PC-9 (cell line): ENCODE measurements at regions not wholly inside any gene's neighbourhood (a gene's known extent, or its start where the extent isn't known, plus 50 kb on each side); places are given as distances from the start of the nearest gene placed in this dataset.

ENCODE experiments used
- BruUV-seq: library from RNA; stranded (reverse); fragments of 400-500 nt; replicated peaks from 2 replicates; lab custom pipeline; 2021; lab: Mats Ljungman, UMichigan
- CTCF ChIA-PET: fragments of 300-600 bp; sonication (Branson Sonifier 250); formaldehyde crosslinking; loops from one replicate; lab custom pipeline; 2022; ENCODE audit warnings: antibody characterized with exemption; lab: Charles Lee
- POLR2A ChIA-PET: fragments of 300-600 bp; sonication (Branson Sonifier 250); formaldehyde crosslinking; loops from one replicate; lab custom pipeline; 2022; ENCODE audit warnings: antibody characterized with exemption; ENCODE audit not compliant: unreplicated experiment; lab: Charles Lee
- DNase-seq, 2 experiments: peaks; one replicate each; pipeline versions ENCODE4 v3.0.0 to v3.0.0-alpha.2; 2015 to 2022; ENCODE audit warnings: mixed read lengths in 1 of 2
- H2AFZ ChIP-seq: fragments of 200-600 bp; sonication (generic); 2 replicates; pipeline ENCODE4 v1.8.1; 2017; ENCODE audit warnings: antibody characterized with exemption
- H3F3A ChIP-seq: fragments of 200-600 bp; sonication (generic); 2 replicates; pipeline ENCODE4 v1.8.1; 2017; ENCODE audit warnings: antibody characterized with exemption, mild to moderate bottlenecking, low read depth; ENCODE audit not compliant: insufficient read depth
- H3K27ac ChIP-seq: fragments of 200-600 bp; sonication (generic); 2 replicates; pipeline ENCODE4 v1.6.1; 2016; ENCODE audit warnings: mixed run types
- H3K27me3 ChIP-seq: fragments of 200-600 bp; sonication (generic); 2 replicates; pipeline ENCODE4 v1.6.1; 2016; ENCODE audit warnings: low read depth, mixed run types; ENCODE audit not compliant: insufficient read depth
- H3K36me3 ChIP-seq: fragments of 200-600 bp; sonication (generic); 2 replicates; pipeline ENCODE4 v1.6.1; 2016; ENCODE audit warnings: low read depth, mixed run types
- H3K4me1 ChIP-seq: fragments of 200-600 bp; sonication (generic); replicated peaks from 2 replicates; pipeline ENCODE4 v1.6.1; 2016; ENCODE audit warnings: mixed run types; ENCODE audit not compliant: insufficient read depth
- H3K4me2 ChIP-seq: fragments of 200-600 bp; sonication (generic); 2 replicates; pipeline ENCODE4 v1.6.1; 2017; ENCODE audit warnings: mixed run types
- H3K4me3 ChIP-seq: fragments of 200-600 bp; sonication (generic); 2 replicates; pipeline ENCODE4 v1.6.1; 2016; ENCODE audit warnings: mixed run types
- H3K79me2 ChIP-seq: fragments of 200-600 bp; sonication (generic); 2 replicates; pipeline ENCODE4 v1.6.1; 2017; ENCODE audit warnings: low read depth, mixed run types
- H3K9me2 ChIP-seq: fragments of 200-600 bp; sonication (generic); 2 replicates; pipeline ENCODE4 v1.8.1; 2017; ENCODE audit warnings: mild to moderate bottlenecking; ENCODE audit not compliant: insufficient read depth
- H3K9me3 ChIP-seq: fragments of 200-600 bp; sonication (generic); 2 replicates; pipeline ENCODE4 v1.8.1; 2016; ENCODE audit warnings: low read depth; ENCODE audit not compliant: insufficient read depth
- H4K20me1 ChIP-seq: fragments of 200-600 bp; sonication (generic); 2 replicates; pipeline ENCODE4 v1.8.1; 2017; ENCODE audit not compliant: insufficient read depth
- EZH2 ChIP-seq: fragments of 200-600 bp; sonication (generic); IDR thresholded peaks from 2 replicates; pipeline ENCODE4 v1.8.0; 2017; ENCODE audit warnings: antibody characterized with exemption, low read depth
- intact Hi-C: fragments of 100-400 bp; cut with micrococcal nuclease; formaldehyde crosslinking; loops from one replicate; pipeline ENCODE4 v1.10.0; 2022; ENCODE audit not compliant: unreplicated experiment
- TF ChIP-seq, protein P1 (sequence below): fragments of 200-600 bp; sonication (generic); conservative IDR thresholded peaks from 2 replicates; pipeline ENCODE4 v1.6.1; 2017; ENCODE audit warnings: mixed run types, antibody characterized with exemption, mild to moderate bottlenecking, moderate library complexity

DNA sequence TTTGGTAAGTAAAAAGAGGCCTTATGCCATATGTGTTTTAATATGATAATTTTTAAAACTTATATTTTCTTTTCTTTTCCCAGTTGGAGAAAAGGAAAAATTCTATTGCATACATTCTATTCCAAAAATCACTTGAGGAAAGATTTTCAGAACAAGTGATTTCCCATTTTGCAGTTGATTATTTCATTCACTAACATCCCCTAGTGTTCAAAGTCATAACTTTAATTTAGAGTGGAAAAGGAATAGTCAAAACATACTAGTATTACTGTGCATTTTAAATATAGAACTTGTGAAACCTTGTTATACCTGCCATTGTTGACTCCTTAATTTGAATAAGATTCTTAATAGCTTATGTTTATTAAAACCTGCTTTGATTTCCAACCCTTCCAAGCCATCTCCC lies 1157.6 kb upstream of the ADGRL4 start:
- Histone ChIP-seq H3K9me2 (no peaks in the 10 kb centered on the region), H3K27me3 (no peaks in the 10 kb centered on the region), H3K36me3 (no peaks in the 10 kb centered on the region), H3K4me1 (no peaks in the 10 kb centered on the region), H4K20me1 (no peaks in the 10 kb centered on the region), H2AFZ (no peak overlapping the region), H3F3A (no peaks in the 10 kb centered on the region), H3K27ac (no peak overlapping the region), H3K4me3 (no peak overlapping the region), H3K9me3 (no peaks in the 10 kb centered on the region), H3K79me2 (no peaks in the 10 kb centered on the region), H3K4me2 (no peak overlapping the region)
- intact Hi-C loops: no loop called here
- ChIA-PET CTCF (interaction anchor here (0.6 kb wide), 1 partner anchor 25 kb away, joined by 4 read pairs; no protein-coding TSS in a partner anchor), POLR2A (no interaction called here)
- TF ChIP-seq EZH2: no peak
- TF ChIP-seq, protein P1, sequence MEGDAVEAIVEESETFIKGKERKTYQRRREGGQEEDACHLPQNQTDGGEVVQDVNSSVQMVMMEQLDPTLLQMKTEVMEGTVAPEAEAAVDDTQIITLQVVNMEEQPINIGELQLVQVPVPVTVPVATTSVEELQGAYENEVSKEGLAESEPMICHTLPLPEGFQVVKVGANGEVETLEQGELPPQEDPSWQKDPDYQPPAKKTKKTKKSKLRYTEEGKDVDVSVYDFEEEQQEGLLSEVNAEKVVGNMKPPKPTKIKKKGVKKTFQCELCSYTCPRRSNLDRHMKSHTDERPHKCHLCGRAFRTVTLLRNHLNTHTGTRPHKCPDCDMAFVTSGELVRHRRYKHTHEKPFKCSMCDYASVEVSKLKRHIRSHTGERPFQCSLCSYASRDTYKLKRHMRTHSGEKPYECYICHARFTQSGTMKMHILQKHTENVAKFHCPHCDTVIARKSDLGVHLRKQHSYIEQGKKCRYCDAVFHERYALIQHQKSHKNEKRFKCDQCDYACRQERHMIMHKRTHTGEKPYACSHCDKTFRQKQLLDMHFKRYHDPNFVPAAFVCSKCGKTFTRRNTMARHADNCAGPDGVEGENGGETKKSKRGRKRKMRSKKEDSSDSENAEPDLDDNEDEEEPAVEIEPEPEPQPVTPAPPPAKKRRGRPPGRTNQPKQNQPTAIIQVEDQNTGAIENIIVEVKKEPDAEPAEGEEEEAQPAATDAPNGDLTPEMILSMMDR: no peak
- DNase-seq: no peak
- BruUV-seq: no TSS peak

DNA sequence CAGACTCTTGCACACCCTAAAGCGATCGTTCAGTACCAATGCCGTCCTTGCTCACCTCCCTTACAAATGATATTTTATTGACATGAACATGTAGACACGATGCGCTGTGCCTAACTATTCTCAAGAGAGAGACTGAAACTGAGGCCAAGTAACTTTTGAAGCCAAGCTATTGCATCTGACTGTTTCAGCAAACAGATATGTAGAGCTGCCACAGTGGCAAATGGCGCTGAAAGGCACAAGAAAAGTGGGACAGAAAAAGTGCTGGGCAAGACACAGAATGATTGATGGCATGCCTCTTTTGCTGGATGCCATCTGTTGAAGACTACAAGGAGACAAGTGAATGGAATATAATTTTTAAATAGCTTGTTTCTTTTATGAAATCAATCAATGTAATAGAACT lies 1157.2 kb upstream of the ADGRL4 start:
- no peaks in the 10 kb centered on the region for H4K20me1 ChIP-seq
- no peak overlapping the region for H3K4me2 ChIP-seq
- no peak overlapping the region for H2AFZ ChIP-seq
- H3K9me3 ChIP-seq: no peaks in the 10 kb centered on the region
- no peaks in the 10 kb centered on the region for H3K79me2 ChIP-seq
- no peak overlapping the region for H3K27ac ChIP-seq
- TF ChIP-seq, protein P1: no peak
- no peak for TF ChIP-seq EZH2
- no peaks in the 10 kb centered on the region for H3K4me1 ChIP-seq
- no peaks in the 10 kb centered on the region for H3K27me3 ChIP-seq
- ChIA-PET CTCF (interaction anchor here (0.6 kb wide), 1 partner anchor 25 kb away, joined by 4 read pairs; no protein-coding TSS in a partner anchor), POLR2A (no interaction called here)
- BruUV-seq: no TSS peak
- H3F3A ChIP-seq: no peaks in the 10 kb centered on the region
- DNase-seq: no peak
- H3K9me2 ChIP-seq: no peaks in the 10 kb centered on the region
- no peaks in the 10 kb centered on the region for H3K36me3 ChIP-seq
- intact Hi-C loops: no loop called here
- no peak overlapping the region for H3K4me3 ChIP-seq

GRCh38 chr1:80158771-80159170 lies 1152.2 kb upstream of the ADGRL4 start:
- Histone ChIP-seq H2AFZ (no peak overlapping the region), H3K4me2 (no peak overlapping the region), H3F3A (no peaks in the 10 kb centered on the region), H3K27me3 (no peaks in the 10 kb centered on the region), H3K27ac (no peak overlapping the region), H3K79me2 (no peaks in the 10 kb centered on the region), H3K9me3 (no peaks in the 10 kb centered on the region), H3K4me1 (no peaks in the 10 kb centered on the region), H3K4me3 (no peak overlapping the region), H3K36me3 (no peaks in the 10 kb centered on the region), H3K9me2 (no peaks in the 10 kb centered on the region), H4K20me1 (no peaks in the 10 kb centered on the region)
- CTCF ChIA-PET: no interaction called here
- no peak for DNase-seq
- intact Hi-C loops: no loop called here
- POLR2A ChIA-PET: no interaction called here
- TF ChIP-seq EZH2: no peak
- TF ChIP-seq, protein P1: no peak
- BruUV-seq: no TSS peak
